ENCODE measurements at regions not wholly inside any gene's neighbourhood (a gene's known extent, or its start where the extent isn't known, plus 50 kb on each side); places are given as distances from the start of the nearest gene placed in this dataset.
A peak's percentile ranks its signal among the peaks of the same experiment; 100 is the strongest.

DNA sequence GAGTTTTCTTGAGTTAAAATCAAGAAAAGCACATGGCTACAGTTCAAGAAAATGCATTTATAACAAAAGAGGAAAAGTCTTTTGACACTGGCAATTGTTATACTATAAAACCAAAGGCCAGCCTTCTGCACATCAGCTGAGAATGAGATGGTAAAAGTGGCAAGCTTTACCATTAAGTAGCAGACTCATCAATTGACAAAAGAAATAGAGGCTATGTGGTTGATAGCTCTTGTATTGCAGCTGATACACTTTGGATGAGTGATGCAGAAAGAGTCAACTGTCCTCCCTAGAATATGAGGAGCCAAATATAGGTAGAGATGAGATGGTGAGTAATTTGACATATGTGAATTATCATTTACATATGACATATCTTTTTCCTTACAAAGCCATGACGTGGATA, 1100.9 kb upstream of the CDH6 start:
- POLR2A ChIA-PET (ENCODE audit: partially characterized antibody): no interaction called here
- no peak overlapping the region for H3K4me3 ChIP-seq (ENCODE audit: low read length in 2 of 2)
- no peak overlapping the region for H3K27ac ChIP-seq (ENCODE audit: low read depth, low read length)
- no peaks in the 10 kb centered on the region for H3K4me1 Mint-ChIP-seq
- H3K9me3 Mint-ChIP-seq: peaks cover 0 to 15% (median 4%) of the 10 kb centered on the region in 8 donors
- H3K36me3 ChIP-seq (ENCODE audit: insufficient read depth, low read length): no peaks in the 10 kb centered on the region
- no peak for DNase-seq
- no peaks in the 10 kb centered on the region for H3K36me3 Mint-ChIP-seq
- CTCF ChIA-PET (ENCODE audit: partially characterized antibody): no interaction called here
- no peaks in the 10 kb centered on the region for H3K9me3 ChIP-seq (ENCODE audit: control insufficient read depth in 1 of 2, low read length in 2 of 2)
- H3K4me3 Mint-ChIP-seq: no peak overlapping the region
- H3K4me1 ChIP-seq (ENCODE audit: insufficient read depth, low read length): no peaks in the 10 kb centered on the region
- no peak overlapping the region for H3K27ac Mint-ChIP-seq
- no peaks in the 10 kb centered on the region for H3K27me3 ChIP-seq (ENCODE audit: insufficient read depth, low read length)
- no peaks in the 10 kb centered on the region for H3K27me3 Mint-ChIP-seq
- intact Hi-C loops (cut with micrococcal nuclease): loop anchor here (10.0 kb wide), 1 partner anchor 782 kb away; no protein-coding TSS in a partner anchor

GRCh38 chr5:30069441-30070263, 1123.8 kb upstream of the CDH6 start:
- Mint-ChIP-seq H3K9me3 (peaks cover 2 to 38% (median 16%) of the 10 kb centered on the region in 8 donors), H3K27me3 (no peaks in the 10 kb centered on the region), H3K4me3 (no peak overlapping the region), H3K36me3 (no peaks in the 10 kb centered on the region), H3K4me1 (no peaks in the 10 kb centered on the region), H3K27ac (no peak overlapping the region)
- Histone ChIP-seq H3K4me3 (ENCODE audit: low read length in 2 of 2) (no peak overlapping the region), H3K36me3 (ENCODE audit: insufficient read depth, low read length) (no peaks in the 10 kb centered on the region), H3K27ac (ENCODE audit: low read depth, low read length) (no peak overlapping the region), H3K27me3 (ENCODE audit: insufficient read depth, low read length) (no peaks in the 10 kb centered on the region), H3K9me3 (ENCODE audit: control insufficient read depth in 1 of 2, low read length in 2 of 2) (no peaks in the 10 kb centered on the region), H3K4me1 (ENCODE audit: insufficient read depth, low read length) (no peaks in the 10 kb centered on the region)
- DNase-seq: no peak
- intact Hi-C loops (cut with micrococcal nuclease): no loop called here
- POLR2A ChIA-PET (ENCODE audit: partially characterized antibody): no interaction called here
- CTCF ChIA-PET (ENCODE audit: partially characterized antibody): no interaction called here

DNA sequence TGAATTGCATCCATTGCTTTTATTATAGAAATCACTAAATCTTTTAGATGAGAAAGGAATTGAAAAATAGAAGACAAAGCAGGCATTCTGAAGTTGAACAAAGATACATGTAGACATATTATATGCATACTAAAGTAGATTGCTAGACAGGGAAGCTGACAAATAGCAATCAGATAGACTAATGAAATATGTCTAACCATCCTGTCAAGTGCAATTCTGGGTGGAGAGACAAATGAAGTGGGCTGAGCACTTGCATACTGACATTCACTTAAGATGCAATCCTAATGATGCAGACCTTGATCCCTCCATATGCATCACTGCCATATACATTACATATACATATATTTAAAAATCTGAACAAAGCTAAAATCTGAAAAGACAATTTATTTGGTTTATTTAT, 1130.0 kb upstream of the CDH6 start:
- no peak for DNase-seq
- Mint-ChIP-seq H3K27me3 (no peaks in the 10 kb centered on the region), H3K9me3 (peaks cover 0 to 7% (median 3%) of the 10 kb centered on the region in 8 donors), H3K4me3 (no peak overlapping the region), H3K4me1 (no peaks in the 10 kb centered on the region), H3K27ac (no peak overlapping the region), H3K36me3 (no peaks in the 10 kb centered on the region)
- H3K9me3 ChIP-seq (ENCODE audit: control insufficient read depth in 1 of 2, low read length in 2 of 2): no peaks in the 10 kb centered on the region
- H3K4me3 ChIP-seq (ENCODE audit: low read length in 2 of 2): no peak overlapping the region
- POLR2A ChIA-PET (ENCODE audit: partially characterized antibody): no interaction called here
- no peaks in the 10 kb centered on the region for H3K4me1 ChIP-seq (ENCODE audit: insufficient read depth, low read length)
- intact Hi-C loops (cut with micrococcal nuclease): no loop called here
- H3K27ac ChIP-seq (ENCODE audit: low read depth, low read length): no peak overlapping the region
- no peaks in the 10 kb centered on the region for H3K36me3 ChIP-seq (ENCODE audit: insufficient read depth, low read length)
- no peaks in the 10 kb centered on the region for H3K27me3 ChIP-seq (ENCODE audit: insufficient read depth, low read length)
- CTCF ChIA-PET (ENCODE audit: partially characterized antibody): no interaction called here

DNA sequence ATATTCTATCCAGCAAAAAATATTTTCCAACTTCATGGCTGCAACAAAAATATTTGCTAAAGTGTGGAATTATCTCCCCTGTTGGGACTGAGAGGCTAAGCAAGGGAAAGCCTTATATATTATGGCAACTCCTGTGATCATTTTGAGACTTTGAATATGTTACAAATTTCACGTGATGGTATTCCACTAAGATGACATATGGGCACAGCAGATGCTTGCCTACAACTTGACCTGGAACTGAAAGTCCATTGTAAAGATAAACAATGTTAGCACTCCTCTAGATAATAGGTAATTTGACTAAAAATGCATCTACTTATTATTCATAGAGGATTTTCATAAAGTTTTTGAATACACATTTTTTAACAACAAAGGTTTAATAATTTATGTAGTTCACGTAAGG, 1141.5 kb upstream of the CDH6 start:
- H3K27me3 ChIP-seq (ENCODE audit: insufficient read depth, low read length): no peaks in the 10 kb centered on the region
- DNase-seq: no peak
- no peaks in the 10 kb centered on the region for H3K36me3 ChIP-seq (ENCODE audit: insufficient read depth, low read length)
- H3K27ac ChIP-seq (ENCODE audit: low read depth, low read length): no peak overlapping the region
- intact Hi-C loops (cut with micrococcal nuclease): no loop called here
- Mint-ChIP-seq H3K27ac (no peak overlapping the region), H3K27me3 (no peaks in the 10 kb centered on the region), H3K4me1 (no peaks in the 10 kb centered on the region), H3K36me3 (no peaks in the 10 kb centered on the region), H3K4me3 (no peak overlapping the region), H3K9me3 (peaks cover 1 to 10% (median 4%) of the 10 kb centered on the region in 8 donors)
- CTCF ChIA-PET (ENCODE audit: partially characterized antibody): no interaction called here
- H3K4me3 ChIP-seq (ENCODE audit: low read length in 2 of 2): no peak overlapping the region
- no peaks in the 10 kb centered on the region for H3K4me1 ChIP-seq (ENCODE audit: insufficient read depth, low read length)
- H3K9me3 ChIP-seq (ENCODE audit: control insufficient read depth in 1 of 2, low read length in 2 of 2): no peaks in the 10 kb centered on the region
- POLR2A ChIA-PET (ENCODE audit: partially characterized antibody): no interaction called here

GRCh38 chr5:30050056-30050815, 1143.2 kb upstream of the CDH6 start:
- H3K27ac ChIP-seq (ENCODE audit: low read depth, low read length): no peak overlapping the region
- POLR2A ChIA-PET (ENCODE audit: partially characterized antibody): no interaction called here
- H3K27me3 ChIP-seq (ENCODE audit: insufficient read depth, low read length): no peaks in the 10 kb centered on the region
- no peak overlapping the region for H3K4me3 ChIP-seq (ENCODE audit: low read length in 2 of 2)
- intact Hi-C loops (cut with micrococcal nuclease): no loop called here
- H3K36me3 Mint-ChIP-seq: no peaks in the 10 kb centered on the region
- no peaks in the 10 kb centered on the region for H3K27me3 Mint-ChIP-seq
- no peak overlapping the region for H3K4me3 Mint-ChIP-seq
- H3K4me1 ChIP-seq (ENCODE audit: insufficient read depth, low read length): no peaks in the 10 kb centered on the region
- DNase-seq: no peak
- no peak overlapping the region for H3K27ac Mint-ChIP-seq
- H3K9me3 Mint-ChIP-seq: peaks cover 1 to 11% (median 3%) of the 10 kb centered on the region in 8 donors
- no peaks in the 10 kb centered on the region for H3K36me3 ChIP-seq (ENCODE audit: insufficient read depth, low read length)
- CTCF ChIA-PET (ENCODE audit: partially characterized antibody): no interaction called here
- no peaks in the 10 kb centered on the region for H3K9me3 ChIP-seq (ENCODE audit: control insufficient read depth in 1 of 2, low read length in 2 of 2)
- no peaks in the 10 kb centered on the region for H3K4me1 Mint-ChIP-seq

DNA sequence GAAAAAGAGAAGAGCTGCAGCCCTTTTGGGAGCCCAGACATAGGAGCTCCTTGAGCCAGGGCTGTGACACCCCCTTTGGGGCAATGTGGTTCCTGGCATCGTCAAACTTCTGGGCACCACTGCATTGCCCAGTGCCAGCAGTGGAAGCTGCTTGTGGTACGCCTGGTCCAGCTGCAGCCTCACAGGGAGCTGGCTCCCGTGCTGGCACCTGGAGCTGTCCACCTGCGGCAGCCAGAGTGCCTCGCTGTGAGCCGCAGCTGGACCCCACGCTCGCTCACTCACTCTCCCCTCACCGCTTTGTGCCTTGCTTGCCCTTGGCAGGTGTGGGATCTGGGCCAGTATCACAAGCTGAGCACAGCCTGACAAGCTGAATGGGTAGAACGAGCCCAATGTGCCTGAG, 1150.8 kb upstream of the CDH6 start:
- Histone ChIP-seq H3K27me3 (ENCODE audit: insufficient read depth, low read length) (no peaks in the 10 kb centered on the region), H3K4me1 (ENCODE audit: insufficient read depth, low read length) (no peaks in the 10 kb centered on the region), H3K9me3 (ENCODE audit: control insufficient read depth in 1 of 2, low read length in 2 of 2) (no peaks in the 10 kb centered on the region), H3K36me3 (ENCODE audit: insufficient read depth, low read length) (no peaks in the 10 kb centered on the region), H3K4me3 (ENCODE audit: low read length in 2 of 2) (no peak overlapping the region), H3K27ac (ENCODE audit: low read depth, low read length) (no peak overlapping the region)
- intact Hi-C loops (cut with micrococcal nuclease): no loop called here
- Mint-ChIP-seq H3K9me3 (peaks cover 0 to 9% (median 2%) of the 10 kb centered on the region in 8 donors), H3K36me3 (no peaks in the 10 kb centered on the region), H3K27ac (no peak overlapping the region), H3K4me3 (no peak overlapping the region), H3K27me3 (no peaks in the 10 kb centered on the region), H3K4me1 (no peaks in the 10 kb centered on the region)
- no peak for DNase-seq
- CTCF ChIA-PET (ENCODE audit: partially characterized antibody): no interaction called here
- POLR2A ChIA-PET (ENCODE audit: partially characterized antibody): no interaction called here

DNA sequence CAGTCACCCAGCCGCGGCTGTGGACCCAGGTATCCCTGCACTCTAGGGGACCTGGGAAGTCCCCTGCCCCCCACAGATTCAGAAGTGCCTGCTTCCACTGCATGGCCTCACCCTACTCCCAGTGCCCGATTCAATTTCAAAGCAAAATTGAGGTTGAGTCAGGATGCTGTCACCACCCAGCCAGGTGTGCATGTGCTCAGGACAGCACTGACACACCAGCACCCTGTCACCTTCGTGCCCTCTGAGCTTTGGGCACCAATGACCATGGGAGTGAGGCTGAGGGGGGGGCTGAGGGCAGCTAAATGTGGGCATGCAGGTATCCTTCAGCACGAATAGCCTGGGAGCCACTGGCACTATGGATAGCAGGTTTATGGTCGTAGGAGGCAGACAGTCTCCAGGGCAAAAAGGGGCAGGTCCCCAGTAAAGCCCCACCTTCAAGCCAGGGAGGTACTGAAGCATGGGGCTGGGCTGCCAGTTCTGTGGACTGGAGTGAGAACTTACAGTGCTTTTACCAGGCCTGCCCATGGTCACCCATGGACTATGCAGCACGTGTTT, 1151.6 kb upstream of the CDH6 start:
- H3K4me1 Mint-ChIP-seq: no peaks in the 10 kb centered on the region
- H3K27me3 ChIP-seq (ENCODE audit: insufficient read depth, low read length): no peaks in the 10 kb centered on the region
- no peak overlapping the region for H3K27ac ChIP-seq (ENCODE audit: low read depth, low read length)
- no peak overlapping the region for H3K27ac Mint-ChIP-seq
- intact Hi-C loops (cut with micrococcal nuclease): no loop called here
- peaks cover 0 to 10% (median 3%) of the 10 kb centered on the region in 8 donors for H3K9me3 Mint-ChIP-seq
- ChIA-PET CTCF (ENCODE audit: partially characterized antibody) (no interaction called here), POLR2A (ENCODE audit: partially characterized antibody) (no interaction called here)
- H3K4me1 ChIP-seq (ENCODE audit: insufficient read depth, low read length): no peaks in the 10 kb centered on the region
- no peak overlapping the region for H3K4me3 Mint-ChIP-seq
- no peaks in the 10 kb centered on the region for H3K36me3 Mint-ChIP-seq
- no peaks in the 10 kb centered on the region for H3K27me3 Mint-ChIP-seq
- H3K9me3 ChIP-seq (ENCODE audit: control insufficient read depth in 1 of 2, low read length in 2 of 2): no peaks in the 10 kb centered on the region
- H3K4me3 ChIP-seq (ENCODE audit: low read length in 2 of 2): no peak overlapping the region
- DNase-seq: peak in 1 of 5 donors; percentile 31
- H3K36me3 ChIP-seq (ENCODE audit: insufficient read depth, low read length): no peaks in the 10 kb centered on the region

Measured in CD4-positive, alpha-beta memory T cell (primary cell).